LNCAP (cell line): ENCODE measurements at regions not wholly inside any gene's neighbourhood (a gene's known extent, or its start where the extent isn't known, plus 50 kb on each side); places are given as distances from the start of the nearest gene placed in this dataset.

Experiments used
- TF ChIP-seq, protein P1 (sequence below): fragments of 450-650 bp; IDR thresholded peaks from 2 replicates; pipeline ENCODE4 v1.5.1; 2017; ENCODE audit warnings: mild to moderate bottlenecking

DNA sequence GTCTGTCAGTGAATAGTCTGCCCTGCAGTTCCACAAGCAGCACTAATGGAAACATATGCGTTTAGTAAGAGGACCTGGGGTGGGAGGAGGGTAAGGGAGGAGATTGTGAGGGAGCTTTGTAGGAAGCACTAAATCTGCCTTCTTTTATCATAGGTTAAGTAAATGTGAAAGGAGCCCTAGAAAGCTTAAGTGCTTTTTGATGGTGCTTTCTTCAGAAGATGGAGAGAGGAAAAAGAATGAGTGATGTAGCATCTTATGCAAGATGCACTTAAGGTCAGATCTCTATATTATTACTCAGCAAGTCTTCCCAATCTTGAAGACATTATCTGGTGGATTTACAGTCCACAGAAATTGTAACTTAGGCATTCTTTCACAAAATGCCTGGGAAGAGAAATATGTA, 322.7 kb downstream of the PDHA2 start:
- TF ChIP-seq, protein P1, sequence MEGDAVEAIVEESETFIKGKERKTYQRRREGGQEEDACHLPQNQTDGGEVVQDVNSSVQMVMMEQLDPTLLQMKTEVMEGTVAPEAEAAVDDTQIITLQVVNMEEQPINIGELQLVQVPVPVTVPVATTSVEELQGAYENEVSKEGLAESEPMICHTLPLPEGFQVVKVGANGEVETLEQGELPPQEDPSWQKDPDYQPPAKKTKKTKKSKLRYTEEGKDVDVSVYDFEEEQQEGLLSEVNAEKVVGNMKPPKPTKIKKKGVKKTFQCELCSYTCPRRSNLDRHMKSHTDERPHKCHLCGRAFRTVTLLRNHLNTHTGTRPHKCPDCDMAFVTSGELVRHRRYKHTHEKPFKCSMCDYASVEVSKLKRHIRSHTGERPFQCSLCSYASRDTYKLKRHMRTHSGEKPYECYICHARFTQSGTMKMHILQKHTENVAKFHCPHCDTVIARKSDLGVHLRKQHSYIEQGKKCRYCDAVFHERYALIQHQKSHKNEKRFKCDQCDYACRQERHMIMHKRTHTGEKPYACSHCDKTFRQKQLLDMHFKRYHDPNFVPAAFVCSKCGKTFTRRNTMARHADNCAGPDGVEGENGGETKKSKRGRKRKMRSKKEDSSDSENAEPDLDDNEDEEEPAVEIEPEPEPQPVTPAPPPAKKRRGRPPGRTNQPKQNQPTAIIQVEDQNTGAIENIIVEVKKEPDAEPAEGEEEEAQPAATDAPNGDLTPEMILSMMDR = no peak

GRCh38 chr4:96164814-96165351, 325.0 kb downstream of the PDHA2 start:
- TF ChIP-seq, protein P1 = no peak

- TF ChIP-seq, protein P1 = no peak
Observed at GRCh38 chr4:96166806-96167205, 326.9 kb downstream of the PDHA2 start.

DNA sequence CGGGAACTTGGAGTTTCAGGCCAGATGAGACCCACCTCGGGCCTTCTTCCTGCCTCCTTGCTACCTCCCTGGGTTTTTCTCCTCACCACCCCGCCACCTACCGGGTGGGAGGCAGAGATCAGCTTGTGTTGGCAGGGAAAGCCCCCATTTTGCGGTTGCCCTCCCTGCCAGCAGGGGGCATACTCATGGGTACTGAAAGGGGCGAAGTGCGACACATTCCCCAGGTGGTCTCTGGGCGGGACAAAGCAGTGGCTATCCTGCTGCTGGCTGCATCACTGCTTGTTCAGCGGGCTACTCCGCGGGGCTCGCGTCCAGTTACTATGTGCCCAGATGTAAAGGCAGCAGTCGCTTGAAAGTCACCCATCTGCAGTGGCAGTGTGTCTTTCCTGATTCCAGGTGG, 330.3 kb downstream of the PDHA2 start:
- TF ChIP-seq, protein P1 = 0 out of 2 replicates have a peak, but pooled peaks have one; percentile 13

- TF ChIP-seq, protein P1 = no peak
Observed at GRCh38 chr4:96173756-96174155, 333.9 kb downstream of the PDHA2 start.

GRCh38 chr4:96175871-96176270, 336.0 kb downstream of the PDHA2 start:
- TF ChIP-seq, protein P1 = no peak

- TF ChIP-seq, protein P1 = no peak
Observed at GRCh38 chr4:96183611-96184010, 343.7 kb downstream of the PDHA2 start.

DNA sequence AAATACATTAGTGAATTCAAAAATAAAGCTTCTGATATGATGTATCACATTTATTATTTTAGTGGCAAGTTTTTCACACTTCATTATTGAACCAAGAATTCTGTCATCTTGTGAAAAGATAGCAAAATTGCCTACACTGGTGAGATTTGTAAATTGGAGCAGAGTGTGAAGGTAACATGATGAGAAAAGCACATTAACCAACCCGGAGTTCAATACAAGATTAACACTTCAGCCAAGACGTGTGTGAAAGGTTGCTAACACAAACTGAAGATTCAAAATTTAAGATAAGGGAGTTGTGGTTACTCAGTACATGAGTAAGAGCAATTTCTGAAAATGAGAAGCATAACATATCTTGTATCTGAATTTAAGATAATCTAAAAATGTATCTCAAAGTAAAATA, 346.7 kb downstream of the PDHA2 start:
- TF ChIP-seq, protein P1 = no peak
